ENCODE measurements at regions not wholly inside any gene's neighbourhood (a gene's known extent, or its start where the extent isn't known, plus 50 kb on each side); places are given as distances from the start of the nearest gene placed in this dataset.

GRCh38 chr18:41724195-41724594, 230.8 kb upstream of the PIK3C3 start:
- TF ChIP-seq CTCF (IDR thresholded peaks at IDR 0.05) (no peak), POLR2A (IDR thresholded peaks at IDR 0.05) (no peak)

All from Peyer's patch (tissue), 4 donors.